Keratinocyte (primary cell): ENCODE measurements at regions not wholly inside any gene's neighbourhood (a gene's known extent, or its start where the extent isn't known, plus 50 kb on each side); places are given as distances from the start of the nearest gene placed in this dataset.

ENCODE experiments used
- DNase-seq: peaks from one replicate; pipeline ENCODE4 v3.0.0-alpha.2; 2011; ENCODE audit warnings: low read depth, missing footprints, low spot score
- FAIRE-seq: peaks from 2 replicates; lab custom pipeline; 2011; peaks lifted over from hg19 to GRCh38; lab: Jason Lieb, UNC
- H2AFZ ChIP-seq: 2 replicates; pipeline ENCODE4 v1.6.0; 2012; ENCODE audit warnings: low read length, control low read depth, inconsistent platforms; ENCODE audit not compliant: control insufficient read depth
- H3K27ac ChIP-seq: 2 replicates; pipeline ENCODE4 v1.5.1; 2011; ENCODE audit warnings: low read length; ENCODE audit not compliant: control insufficient read depth, insufficient read depth
- H3K27me3 ChIP-seq: 3 replicates; pipeline ENCODE4 v1.6.0; 2011; ENCODE audit warnings: low read length; ENCODE audit not compliant: control insufficient read depth, insufficient read depth; ENCODE audit errors: extremely low read depth
- H3K36me3 ChIP-seq, 2 experiments: 2 replicates in 1 of 2; 3 replicates in 1 of 2; pipeline ENCODE4 v1.5.1; 2011; ENCODE audit warnings: low read length in 2 of 2, mild to moderate bottlenecking in 1 of 2; ENCODE audit not compliant: control insufficient read depth in 2 of 2, insufficient read depth in 2 of 2; ENCODE audit errors: extremely low read depth in 1 of 2
- H3K4me1 ChIP-seq: 3 replicates; pipeline ENCODE4 v1.5.1; 2011; ENCODE audit warnings: low read length; ENCODE audit not compliant: control insufficient read depth, insufficient read depth; ENCODE audit errors: extremely low read depth
- H3K4me2 ChIP-seq: 3 replicates; pipeline ENCODE4 v1.6.0; 2011; ENCODE audit warnings: low read depth, low read length; ENCODE audit not compliant: control insufficient read depth, insufficient read depth; ENCODE audit errors: extremely low read depth
- H3K4me3 ChIP-seq, 3 experiments: fragments of 200-600 bp in 1 of 3; sonication (generic) in 1 of 3; 2 replicates in 2 of 3; 3 replicates in 1 of 3; pipeline ENCODE4 v1.5.1; 2011 to 2016; ENCODE audit warnings: low read length in 3 of 3, mild to moderate bottlenecking in 3 of 3, control low read depth in 2 of 3, inconsistent platforms in 1 of 3, low read depth in 1 of 3, mixed read lengths in 1 of 3, mixed run types in 1 of 3, moderate library complexity in 1 of 3; ENCODE audit not compliant: control insufficient read depth in 2 of 3, insufficient read depth in 2 of 3; ENCODE audit errors: extremely low read depth in 1 of 3
- H3K79me2 ChIP-seq: 2 replicates; pipeline ENCODE4 v1.6.0; 2012; ENCODE audit warnings: low read length; ENCODE audit not compliant: control insufficient read depth, insufficient read depth
- H3K9ac ChIP-seq: 3 replicates; pipeline ENCODE4 v1.6.0; 2011; ENCODE audit warnings: low read length; ENCODE audit not compliant: control insufficient read depth, insufficient read depth; ENCODE audit errors: extremely low read depth
- H3K9me1 ChIP-seq: 3 replicates; pipeline ENCODE4 v1.6.0; 2011; ENCODE audit warnings: low read length; ENCODE audit not compliant: control insufficient read depth, insufficient read depth; ENCODE audit errors: extremely low read depth
- H3K9me3 ChIP-seq: 2 replicates; pipeline ENCODE4 v1.5.1; 2012; ENCODE audit warnings: low read depth, low read length; ENCODE audit not compliant: control insufficient read depth
- H4K20me1 ChIP-seq: 3 replicates; pipeline ENCODE4 v1.6.0; 2011; ENCODE audit warnings: low read length; ENCODE audit not compliant: control insufficient read depth, insufficient read depth; ENCODE audit errors: extremely low read depth
- EZH2 ChIP-seq: IDR thresholded peaks from one replicate; pipeline ENCODE4 v1.6.1; 2012; ENCODE audit warnings: inconsistent platforms, mild to moderate bottlenecking, low read length, moderate library complexity
- dilution Hi-C: fragments of 300-500 bp; cut with MboI; formaldehyde crosslinking; loops from one replicate; pipeline ENCODE4 v1.7.0; 2020; ENCODE audit warnings: low sequenced_read_pairs; ENCODE audit not compliant: extremely low pct_ligation_motif_present
- TF ChIP-seq, protein P1 (sequence below), 3 experiments: IDR thresholded peaks in 1 of 3; conservative IDR thresholded peaks in 1 of 3; optimal IDR thresholded peaks in 1 of 3; 2 replicates in 2 of 3; 3 replicates in 1 of 3; pipeline versions ENCODE3 to v1.5.1; 2011; ENCODE audit warnings: low read length in 3 of 3, mild to moderate bottlenecking in 3 of 3, moderate library complexity in 2 of 3, control low read depth in 1 of 3, inconsistent platforms in 1 of 3; ENCODE audit not compliant: insufficient read depth in 2 of 3; ENCODE audit errors: extremely low read depth in 1 of 3

- Histone ChIP-seq H3K79me2 (no peaks in the 10 kb centered on the region), H3K9ac (no peak overlapping the region), H3K9me3 (no peaks in the 10 kb centered on the region), H3K27me3 (no peaks in the 10 kb centered on the region), H4K20me1 (no peaks in the 10 kb centered on the region), H3K4me2 (no peak overlapping the region), H2AFZ (no peak overlapping the region), H3K9me1 (no peaks in the 10 kb centered on the region), H3K27ac (no peak overlapping the region), H3K36me3 (no peaks in the 10 kb centered on the region), H3K4me1 (no peaks in the 10 kb centered on the region), H3K4me3 (no peak overlapping the region)
- FAIRE-seq, result no peak
- DNase-seq, result no peak
- TF ChIP-seq, protein P1, sequence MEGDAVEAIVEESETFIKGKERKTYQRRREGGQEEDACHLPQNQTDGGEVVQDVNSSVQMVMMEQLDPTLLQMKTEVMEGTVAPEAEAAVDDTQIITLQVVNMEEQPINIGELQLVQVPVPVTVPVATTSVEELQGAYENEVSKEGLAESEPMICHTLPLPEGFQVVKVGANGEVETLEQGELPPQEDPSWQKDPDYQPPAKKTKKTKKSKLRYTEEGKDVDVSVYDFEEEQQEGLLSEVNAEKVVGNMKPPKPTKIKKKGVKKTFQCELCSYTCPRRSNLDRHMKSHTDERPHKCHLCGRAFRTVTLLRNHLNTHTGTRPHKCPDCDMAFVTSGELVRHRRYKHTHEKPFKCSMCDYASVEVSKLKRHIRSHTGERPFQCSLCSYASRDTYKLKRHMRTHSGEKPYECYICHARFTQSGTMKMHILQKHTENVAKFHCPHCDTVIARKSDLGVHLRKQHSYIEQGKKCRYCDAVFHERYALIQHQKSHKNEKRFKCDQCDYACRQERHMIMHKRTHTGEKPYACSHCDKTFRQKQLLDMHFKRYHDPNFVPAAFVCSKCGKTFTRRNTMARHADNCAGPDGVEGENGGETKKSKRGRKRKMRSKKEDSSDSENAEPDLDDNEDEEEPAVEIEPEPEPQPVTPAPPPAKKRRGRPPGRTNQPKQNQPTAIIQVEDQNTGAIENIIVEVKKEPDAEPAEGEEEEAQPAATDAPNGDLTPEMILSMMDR (optimal IDR thresholded peaks at IDR 0.05 in 1 of 3, IDR thresholded peaks at IDR 0.05 in 1 of 3, conservative IDR thresholded peaks at IDR 0.05 in 1 of 3; ENCODE audit: extremely low read depth in 1 of 3, insufficient read depth in 2 of 3, low read length in 3 of 3), result no peak
- TF ChIP-seq EZH2, result no peak
- dilution Hi-C loops, result no loop called here
These were observed 655.5 kb upstream of the KLHL29 start for GRCh38 chr2:22729466-22729865.

GRCh38 chr2:22734373-22735045 lies 650.5 kb upstream of the KLHL29 start:
- no peaks in the 10 kb centered on the region for H3K27me3 ChIP-seq
- no peak for FAIRE-seq
- TF ChIP-seq, protein P1 (optimal IDR thresholded peaks at IDR 0.05 in 1 of 3, IDR thresholded peaks at IDR 0.05 in 1 of 3, conservative IDR thresholded peaks at IDR 0.05 in 1 of 3; ENCODE audit: extremely low read depth in 1 of 3, insufficient read depth in 2 of 3, low read length in 3 of 3), result no peak
- TF ChIP-seq EZH2, result no peak
- H3K9me3 ChIP-seq, result no peaks in the 10 kb centered on the region
- no peak overlapping the region for H3K4me3 ChIP-seq
- no peak overlapping the region for H3K9ac ChIP-seq
- no peaks in the 10 kb centered on the region for H3K9me1 ChIP-seq
- dilution Hi-C loops, result no loop called here
- no peak overlapping the region for H2AFZ ChIP-seq
- H3K36me3 ChIP-seq, result no peaks in the 10 kb centered on the region
- no peak for DNase-seq
- H3K4me1 ChIP-seq, result no peaks in the 10 kb centered on the region
- H3K27ac ChIP-seq, result no peak overlapping the region
- no peaks in the 10 kb centered on the region for H3K79me2 ChIP-seq
- H3K4me2 ChIP-seq, result no peak overlapping the region
- no peaks in the 10 kb centered on the region for H4K20me1 ChIP-seq
